UCSD-AML1 (cell line): ENCODE measurements at regions not wholly inside any gene's neighbourhood (a gene's known extent, or its start where the extent isn't known, plus 50 kb on each side); places are given as distances from the start of the nearest gene placed in this dataset.
"Not testable (repeated sequence)": the region's sequence is repeated elsewhere in the genome, so short reads cannot be mapped to it uniquely, and the experiment has no call there.

Source experiments
- DNase-seq: peaks from one replicate; lab custom pipeline; 2025; ENCODE audit not compliant: unreplicated experiment; lab: John Stamatoyannopoulos, UW

- no peak for DNase-seq
Observed at GRCh38 chr6:115120391-115120790, 777.6 kb upstream of the HS3ST5 start.

- DNase-seq, result no peak
Observed at GRCh38 chr6:115091461-115091860, 748.6 kb upstream of the HS3ST5 start.

- no peak for DNase-seq
Observed at GRCh38 chr6:115078555-115078954, 735.7 kb upstream of the HS3ST5 start.

GRCh38 chr6:115071962-115072361, 729.1 kb upstream of the HS3ST5 start:
- no peak for DNase-seq

GRCh38 chr6:115067690-115068447, 725.0 kb upstream of the HS3ST5 start:
- no peak for DNase-seq

- DNase-seq, result no peak
Observed at GRCh38 chr6:115064680-115065079, 721.9 kb upstream of the HS3ST5 start.

DNA sequence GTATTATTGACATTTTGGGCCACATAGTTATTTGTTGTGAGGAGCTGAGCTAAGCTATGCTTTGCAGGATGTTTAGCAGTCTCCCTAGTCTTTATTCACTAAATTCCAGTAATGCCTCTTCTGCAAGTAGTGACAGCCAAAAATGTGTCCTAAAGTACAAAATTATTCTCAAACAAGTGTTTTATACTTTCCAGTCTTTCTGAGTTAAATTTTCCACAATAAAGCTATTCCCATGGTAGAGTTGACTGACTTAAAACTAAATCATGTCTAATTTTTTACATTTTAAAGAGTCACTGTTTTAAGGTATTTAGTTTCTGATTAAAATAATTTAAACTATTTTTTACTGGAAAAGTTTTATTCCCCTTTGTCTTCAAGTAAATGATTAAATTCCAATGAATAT, 717.8 kb upstream of the HS3ST5 start:
- no peak for DNase-seq

DNA sequence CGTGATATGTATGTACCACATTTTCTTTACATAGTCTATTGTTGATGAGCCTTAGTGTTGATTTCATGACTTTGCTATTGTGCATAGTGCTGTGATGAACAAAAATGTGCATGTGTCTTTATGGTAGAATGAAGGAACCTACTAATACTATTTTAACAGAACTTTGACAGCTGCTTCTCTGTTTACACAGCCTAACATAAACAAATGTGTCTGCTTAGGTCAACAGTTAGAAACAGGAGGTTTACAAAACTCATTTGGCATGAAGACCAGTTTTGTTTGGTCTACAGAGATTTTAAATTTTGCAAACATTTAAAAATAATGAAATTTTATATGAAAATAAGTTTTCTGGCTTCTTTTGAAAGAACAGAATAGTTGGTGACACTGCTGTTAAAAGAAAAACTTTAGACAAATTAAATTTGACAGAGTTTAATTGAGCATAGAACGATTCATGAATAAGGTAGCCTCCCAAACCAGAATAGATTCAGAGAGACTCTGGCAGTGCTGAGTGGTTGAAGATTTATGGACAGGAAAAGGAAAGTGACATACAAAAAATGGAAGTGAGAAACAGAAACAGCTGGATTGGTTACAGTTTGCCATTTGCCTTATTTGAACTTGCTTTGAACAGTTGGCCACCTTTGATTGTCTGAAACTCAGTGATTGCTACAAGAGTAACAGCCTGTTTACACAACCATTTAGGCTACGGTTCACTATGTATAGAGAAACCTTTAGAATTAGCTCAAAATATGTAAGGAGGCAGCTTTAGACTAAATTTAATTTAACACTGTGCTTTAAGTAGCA, 715.8 kb upstream of the HS3ST5 start:
- DNase-seq, result no peak

DNA sequence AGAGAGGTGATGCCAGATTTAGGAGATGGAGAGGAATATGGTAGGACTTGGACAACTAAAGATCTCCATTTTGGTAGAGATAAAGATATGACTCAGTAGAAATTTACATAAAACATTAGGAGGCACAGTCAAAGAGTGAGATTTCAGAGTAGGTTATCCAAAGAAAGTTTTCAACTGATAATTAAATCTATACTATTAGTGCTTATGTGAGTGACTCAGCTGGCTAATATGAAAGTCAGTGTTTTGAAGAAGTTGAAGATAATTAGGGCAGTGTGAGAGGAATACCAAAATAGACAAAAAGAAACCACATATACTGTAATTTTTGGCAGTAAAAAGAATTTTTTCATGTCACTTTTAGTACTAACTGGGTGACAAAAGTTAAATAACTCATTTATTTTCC, 712.8 kb upstream of the HS3ST5 start:
- no peak for DNase-seq

GRCh38 chr6:115054242-115054641, 711.4 kb upstream of the HS3ST5 start:
- not testable (repeated sequence) for DNase-seq

- DNase-seq, result no peak
Observed at GRCh38 chr6:115053169-115053860, 710.5 kb upstream of the HS3ST5 start.

- no peak for DNase-seq
Observed at GRCh38 chr6:115016593-115016992, 673.8 kb upstream of the HS3ST5 start.

GRCh38 chr6:115004982-115005381, 662.2 kb upstream of the HS3ST5 start:
- no peak for DNase-seq

DNA sequence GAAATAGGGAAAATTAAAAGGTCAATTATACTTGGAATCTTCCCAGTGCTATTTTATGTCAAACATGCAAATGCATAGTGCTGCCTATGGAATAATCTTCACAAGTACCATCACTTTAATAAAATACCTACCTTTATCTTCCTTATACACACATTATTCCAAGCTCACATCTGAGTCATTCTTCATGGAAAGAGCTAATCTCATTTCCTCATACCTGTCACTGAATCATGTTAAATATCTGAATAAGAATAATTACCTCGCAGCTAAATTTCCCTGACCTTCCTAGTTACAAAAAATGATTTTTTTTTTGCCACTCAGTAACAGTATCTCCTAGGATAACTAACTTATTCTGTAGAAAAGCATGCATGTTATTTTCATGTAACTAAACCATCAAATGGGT, 661.4 kb upstream of the HS3ST5 start:
- no peak for DNase-seq

DNA sequence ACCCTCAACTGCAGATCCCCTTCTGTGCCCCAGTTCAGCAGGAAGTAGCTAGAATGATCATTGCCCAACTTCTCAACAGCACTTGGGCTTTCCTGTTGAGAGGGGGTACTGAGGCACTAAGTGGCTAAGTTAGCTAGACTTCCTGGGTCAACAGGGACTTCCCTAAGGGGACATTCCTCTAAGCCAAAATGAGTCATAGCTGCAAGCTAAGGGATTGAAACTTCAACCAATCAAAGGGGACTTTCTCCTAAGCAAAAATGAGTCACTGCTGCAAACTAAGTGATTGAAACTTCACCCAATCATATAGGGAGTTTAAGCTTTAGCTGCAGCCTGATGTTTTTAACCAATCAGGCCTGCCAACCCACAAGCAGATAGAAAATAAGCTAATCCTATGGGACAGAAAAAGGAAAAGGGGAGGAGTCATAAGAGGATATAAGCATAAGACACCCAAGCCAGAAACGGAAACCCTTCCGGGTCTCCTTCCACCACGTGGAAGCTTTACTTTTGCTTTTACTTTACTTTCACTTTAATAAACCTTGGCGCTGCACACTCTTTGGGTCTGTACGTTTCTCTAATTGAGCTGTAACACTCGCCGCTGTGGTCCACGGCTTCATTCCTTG, 659.0 kb upstream of the HS3ST5 start:
- DNase-seq, result no peak

GRCh38 chr6:115000736-115001135, 657.9 kb upstream of the HS3ST5 start:
- DNase-seq, result no peak

- no peak for DNase-seq
Observed at GRCh38 chr6:114998492-114998891, 655.7 kb upstream of the HS3ST5 start.

- DNase-seq, result no peak
Observed at GRCh38 chr6:114997813-114998292, 655.0 kb upstream of the HS3ST5 start.

GRCh38 chr6:114995526-114995925, 652.7 kb upstream of the HS3ST5 start:
- no peak for DNase-seq

DNA sequence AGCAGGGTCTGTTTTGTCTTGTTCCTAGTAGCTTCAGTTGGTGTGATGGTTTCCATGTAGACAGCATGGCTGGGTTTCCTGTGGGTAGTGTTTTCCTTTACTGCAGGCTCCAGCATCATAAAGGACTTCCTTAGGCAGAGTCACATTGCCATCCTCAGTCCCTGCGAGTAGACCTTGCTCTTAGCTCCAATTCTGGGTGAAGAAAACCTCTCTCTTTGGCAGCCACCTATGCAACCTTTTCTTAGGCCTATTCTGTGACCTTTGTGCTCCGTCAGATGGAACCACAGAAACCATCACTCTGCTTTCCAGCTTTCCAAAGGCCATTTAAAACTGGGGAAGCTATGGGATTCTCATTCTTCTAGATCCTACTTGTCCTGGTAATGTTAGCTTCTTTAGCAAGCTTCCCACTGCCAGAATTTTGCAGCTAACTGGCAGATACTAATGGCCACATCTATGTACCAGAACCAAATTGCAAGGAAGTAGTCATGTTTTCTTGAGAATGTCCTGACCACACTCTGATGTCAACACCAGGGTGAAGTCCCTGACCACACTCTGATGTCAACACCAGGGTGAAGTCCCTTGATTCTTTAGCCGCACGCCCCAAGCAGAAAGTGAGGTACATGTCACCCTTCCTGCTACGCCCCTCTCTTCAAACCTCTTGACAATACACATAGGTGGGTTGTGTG, 646.6 kb upstream of the HS3ST5 start:
- DNase-seq, result peak; percentile 43

- DNase-seq, result no peak
Observed at GRCh38 chr6:114987281-114987680, 644.5 kb upstream of the HS3ST5 start.
